ENCODE measurements at regions not wholly inside any gene's neighbourhood (a gene's known extent, or its start where the extent isn't known, plus 50 kb on each side); places are given as distances from the start of the nearest gene placed in this dataset.

DNA sequence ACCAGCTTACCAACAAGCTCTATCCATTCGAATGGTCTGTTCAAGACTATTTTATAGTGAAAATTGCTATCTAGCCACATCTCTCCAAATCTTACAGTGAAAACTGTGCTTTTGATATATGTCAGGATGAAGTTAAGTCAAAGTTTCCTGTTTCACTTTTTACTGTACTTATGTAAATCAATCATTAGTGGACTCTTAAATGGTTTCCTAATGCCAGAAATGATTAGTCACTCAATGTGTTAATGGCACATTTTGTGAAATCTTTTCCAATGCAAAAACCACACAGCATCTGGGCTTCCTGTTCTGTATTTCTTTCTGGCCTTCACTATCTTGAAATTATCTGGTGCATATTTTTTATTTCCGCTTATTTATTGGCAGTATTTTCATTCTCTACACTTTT, 87.3 kb upstream of the STEAP1B start:
- no peak for DNase-seq (ENCODE audit: low read depth in 2 of 2)

DNA sequence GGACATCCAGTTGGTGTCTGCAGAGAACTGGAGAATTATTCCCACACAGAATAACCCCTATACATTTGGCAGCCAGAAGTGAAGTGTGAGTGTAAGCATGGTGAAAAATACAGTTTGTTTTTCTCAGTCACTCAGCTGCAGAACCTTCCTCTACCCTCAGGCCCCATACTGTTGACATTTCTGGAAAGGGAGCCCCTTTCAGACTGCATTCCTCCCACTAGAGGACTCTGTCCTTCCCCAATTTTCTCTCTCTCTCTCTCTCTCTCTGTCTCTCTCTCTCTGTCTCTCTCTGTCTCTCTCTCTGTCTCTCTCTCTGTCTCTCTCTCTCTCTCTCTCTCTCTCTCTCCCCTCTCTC, 86.8 kb upstream of the STEAP1B start:
- no peak for DNase-seq (ENCODE audit: low read depth in 2 of 2)

DNA sequence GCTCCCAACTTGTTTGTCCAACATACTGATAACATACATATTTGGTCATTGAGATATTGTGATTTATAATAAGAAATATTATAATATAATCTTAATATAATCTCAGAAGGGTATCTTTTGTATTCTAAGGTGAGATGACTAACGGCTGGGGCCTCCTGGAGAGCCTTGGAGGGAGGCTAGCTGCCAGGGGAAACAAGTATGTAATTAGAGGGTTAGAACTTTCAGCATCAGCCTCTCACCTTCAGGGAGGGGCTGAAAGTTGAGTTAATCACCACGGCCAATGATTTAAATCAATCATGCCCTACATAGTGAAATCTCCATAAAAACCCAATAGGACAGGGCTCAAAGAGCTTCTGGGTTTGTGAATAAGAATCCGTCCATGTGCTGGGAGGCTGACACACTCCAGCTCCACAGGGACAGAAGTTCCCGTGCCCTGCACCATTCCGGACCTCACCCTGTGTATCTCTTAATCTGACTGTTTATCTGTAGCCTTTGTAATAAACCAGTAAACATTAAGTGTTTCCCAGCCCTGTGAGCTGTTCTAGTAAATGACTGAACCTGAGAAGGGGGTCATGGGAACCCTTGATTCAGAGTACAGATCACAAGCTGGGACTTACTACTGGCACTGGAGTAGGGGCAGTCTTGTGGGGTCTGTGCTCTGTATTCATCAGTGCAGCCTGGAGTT, 86.3 kb upstream of the STEAP1B start:
- no peak for DNase-seq (ENCODE audit: low read depth in 2 of 2)

DNA sequence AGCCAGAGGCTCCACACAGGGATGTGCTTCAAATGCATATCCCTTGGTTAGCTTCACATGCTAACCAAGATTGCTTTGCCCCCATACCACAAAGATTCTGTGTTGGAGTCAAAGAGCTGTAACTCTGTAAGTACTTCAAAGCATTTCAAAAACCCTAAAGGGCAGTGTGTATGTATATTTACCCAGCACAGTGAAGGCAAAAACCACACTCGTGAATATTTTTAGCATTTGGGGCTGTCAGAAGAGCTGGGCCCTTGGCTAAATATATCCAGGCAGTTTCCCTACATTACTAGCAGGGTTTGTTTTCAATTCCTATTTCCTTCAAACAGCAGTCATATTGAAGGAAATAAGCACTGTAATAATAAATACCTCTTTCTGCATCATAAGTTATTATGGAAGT, 84.2 kb upstream of the STEAP1B start:
- DNase-seq (ENCODE audit: low read depth in 2 of 2): no peak

DNA sequence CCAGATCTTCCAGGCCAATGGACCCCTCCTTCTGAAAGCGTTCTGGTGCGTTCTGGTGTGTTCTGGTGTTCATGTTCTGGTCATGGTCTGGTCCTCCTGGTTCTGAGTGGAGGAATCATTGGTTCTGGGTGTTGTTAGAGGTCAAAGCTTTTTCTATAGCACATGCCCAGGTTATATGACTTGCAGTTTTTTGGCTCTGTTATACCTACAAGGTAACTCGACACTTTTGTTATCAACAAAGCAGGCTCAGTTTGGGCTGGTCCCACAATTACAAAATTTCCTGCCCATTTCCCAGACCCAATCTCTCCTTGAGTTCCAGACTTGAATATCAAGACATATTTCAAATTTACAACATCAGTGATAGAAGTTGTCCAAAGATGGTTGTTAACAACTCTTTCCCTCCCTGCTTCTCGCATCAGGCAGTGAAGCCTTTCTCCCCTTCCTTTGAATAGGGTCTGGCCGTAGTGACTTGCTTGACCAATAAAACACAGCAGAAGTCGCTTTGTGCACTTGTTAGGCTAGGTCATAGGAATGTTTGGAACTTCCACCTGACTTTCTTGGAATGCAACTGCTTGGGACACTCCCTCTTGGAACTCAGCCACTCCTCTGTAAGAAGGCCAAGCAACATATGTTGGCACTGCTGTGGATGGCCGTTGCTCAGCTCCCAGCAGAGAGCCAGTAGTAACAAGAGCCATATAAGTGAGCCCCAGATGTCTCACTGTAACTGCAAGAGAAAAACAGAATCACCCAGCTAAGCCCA, 83.1 kb upstream of the STEAP1B start:
- DNase-seq (ENCODE audit: low read depth in 2 of 2): no peak

DNA sequence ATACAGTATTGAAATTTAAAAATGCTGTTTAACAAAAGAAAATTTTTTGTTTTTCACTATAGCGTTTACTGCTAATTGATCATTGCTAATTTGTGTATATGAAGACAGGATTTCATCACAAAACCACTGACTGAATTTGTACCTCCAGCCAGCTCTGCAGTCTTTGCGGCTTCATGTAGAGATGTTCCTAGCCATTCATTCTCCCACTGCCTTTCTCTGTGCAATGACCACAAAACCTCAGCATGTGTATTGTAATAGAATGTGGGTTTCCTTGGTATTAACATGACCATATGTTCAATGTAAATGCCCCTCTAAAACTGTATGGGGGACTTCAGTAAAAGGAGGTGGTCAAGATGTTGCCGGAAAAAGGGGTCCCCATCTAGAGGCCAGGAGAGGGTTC, 81.1 kb upstream of the STEAP1B start:
- no peak for DNase-seq (ENCODE audit: low read depth in 2 of 2)

DNA sequence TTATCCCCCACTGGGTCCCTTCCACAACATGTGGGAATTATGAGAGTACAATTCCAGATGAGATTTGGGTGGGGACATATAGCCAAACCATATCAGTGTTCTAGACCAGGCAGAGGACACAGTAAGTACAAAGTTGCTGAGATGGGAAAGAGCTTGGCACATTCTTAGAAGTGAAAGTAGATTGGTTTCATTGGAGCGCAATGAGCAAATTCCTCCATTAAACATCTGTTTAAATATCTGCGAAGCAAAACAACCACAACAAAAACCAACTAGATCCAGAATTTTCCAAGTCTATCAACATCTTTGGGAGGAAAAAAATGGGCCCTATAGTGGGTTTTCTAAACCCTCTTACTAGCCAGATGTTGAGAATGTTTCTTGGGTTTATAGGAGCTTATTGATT, 80.0 kb upstream of the STEAP1B start:
- DNase-seq (ENCODE audit: low read depth in 2 of 2): no peak

DNA sequence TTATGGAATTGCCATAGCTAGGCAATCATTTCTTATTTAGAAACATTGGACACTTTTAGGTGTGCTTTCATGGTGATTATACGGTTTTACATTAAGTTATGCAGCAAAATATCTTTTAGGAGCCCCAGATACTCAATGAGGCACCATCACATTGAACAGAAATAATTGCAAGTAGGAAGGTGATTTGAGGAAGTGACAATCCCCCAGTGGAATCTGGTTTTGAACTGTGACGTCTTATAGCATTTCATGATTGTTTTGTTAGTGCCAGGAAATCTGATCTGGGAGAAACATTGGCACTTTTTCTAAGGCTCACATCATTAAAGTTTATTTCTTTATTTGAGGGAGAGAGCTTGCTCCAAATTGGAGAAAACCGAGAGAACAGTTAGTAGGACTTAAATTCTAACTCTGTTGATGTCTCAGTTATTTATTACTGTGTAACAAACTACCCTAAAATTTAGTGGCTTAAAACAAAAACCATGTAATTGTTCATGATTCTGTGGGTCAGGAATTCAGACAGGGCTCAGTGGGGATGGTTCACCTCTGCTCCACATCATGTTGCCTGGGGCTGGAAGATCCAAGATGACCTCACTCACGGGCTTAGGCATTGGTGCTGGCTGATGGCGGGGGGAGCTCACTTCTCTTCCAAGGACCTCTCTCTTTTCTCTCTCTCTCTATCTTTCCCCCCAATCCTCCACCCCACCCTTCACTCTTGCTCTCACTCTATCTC, 78.2 kb upstream of the STEAP1B start:
- no peak for DNase-seq (ENCODE audit: low read depth in 2 of 2)

DNA sequence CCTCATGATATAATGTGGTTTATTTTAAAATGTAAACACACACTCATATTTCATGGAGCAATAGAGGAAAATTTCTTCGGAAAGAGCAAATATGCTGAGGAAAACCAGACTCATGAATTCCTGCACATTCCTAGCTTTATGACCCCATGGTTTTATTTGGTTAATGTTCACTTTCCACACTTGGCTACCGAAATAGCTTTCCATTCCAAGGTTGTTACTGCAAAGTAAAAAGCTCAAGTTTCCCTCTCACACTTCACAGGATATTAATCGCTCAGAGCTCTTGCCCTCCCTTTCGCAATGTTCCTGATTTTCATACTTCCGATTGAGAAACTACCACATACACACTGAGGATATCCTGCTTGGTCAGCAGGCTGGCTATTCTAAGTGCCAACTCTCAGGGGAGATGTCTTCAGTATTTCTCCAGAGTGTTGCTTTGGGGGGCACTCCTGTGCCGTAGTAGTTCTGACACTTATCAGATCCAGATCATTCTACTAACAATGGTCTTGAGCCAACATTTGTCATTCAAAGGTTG, 77.5 kb upstream of the STEAP1B start:
- no peak for DNase-seq (ENCODE audit: low read depth in 2 of 2)

DNA sequence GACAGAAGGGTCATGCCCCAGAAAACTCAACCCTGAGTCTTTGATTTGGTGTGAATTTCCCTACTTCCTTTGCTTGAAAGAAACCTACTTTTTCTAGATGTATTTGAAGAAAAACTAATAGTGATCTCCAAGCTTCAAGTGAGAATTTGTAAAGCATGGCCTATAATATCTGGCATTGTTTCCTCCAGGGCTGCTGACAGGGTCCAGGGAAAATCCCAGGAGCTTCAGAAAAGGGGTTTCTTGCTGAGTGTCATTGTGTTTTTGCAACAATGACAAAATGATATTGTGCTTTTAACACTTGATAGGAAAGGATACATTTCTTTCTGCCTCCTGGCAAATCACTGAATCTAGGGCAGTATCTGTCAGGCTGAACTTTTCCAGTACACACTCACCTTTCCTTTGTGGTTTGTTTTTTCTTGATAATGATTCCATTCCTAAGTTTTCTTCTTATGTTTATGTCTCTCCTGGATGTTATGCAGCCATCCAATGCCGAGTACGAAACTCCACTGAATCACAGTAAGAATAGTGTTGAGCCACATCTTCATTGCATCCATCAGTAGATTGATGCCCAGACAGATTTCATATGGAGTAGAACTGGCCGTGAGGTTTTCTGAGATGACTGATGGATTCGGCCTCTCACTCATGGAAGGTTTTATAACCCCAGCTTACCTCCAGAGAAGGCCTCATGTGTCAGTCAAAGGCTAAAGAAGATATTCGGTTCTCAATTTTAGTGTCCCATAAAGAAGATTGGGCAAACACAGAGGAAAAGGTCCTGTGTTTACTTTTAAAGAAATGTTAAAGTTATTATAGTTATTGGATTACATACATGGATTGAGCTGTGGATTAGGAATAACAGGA, 76.9 kb upstream of the STEAP1B start:
- no peak for DNase-seq (ENCODE audit: low read depth in 2 of 2)

DNA sequence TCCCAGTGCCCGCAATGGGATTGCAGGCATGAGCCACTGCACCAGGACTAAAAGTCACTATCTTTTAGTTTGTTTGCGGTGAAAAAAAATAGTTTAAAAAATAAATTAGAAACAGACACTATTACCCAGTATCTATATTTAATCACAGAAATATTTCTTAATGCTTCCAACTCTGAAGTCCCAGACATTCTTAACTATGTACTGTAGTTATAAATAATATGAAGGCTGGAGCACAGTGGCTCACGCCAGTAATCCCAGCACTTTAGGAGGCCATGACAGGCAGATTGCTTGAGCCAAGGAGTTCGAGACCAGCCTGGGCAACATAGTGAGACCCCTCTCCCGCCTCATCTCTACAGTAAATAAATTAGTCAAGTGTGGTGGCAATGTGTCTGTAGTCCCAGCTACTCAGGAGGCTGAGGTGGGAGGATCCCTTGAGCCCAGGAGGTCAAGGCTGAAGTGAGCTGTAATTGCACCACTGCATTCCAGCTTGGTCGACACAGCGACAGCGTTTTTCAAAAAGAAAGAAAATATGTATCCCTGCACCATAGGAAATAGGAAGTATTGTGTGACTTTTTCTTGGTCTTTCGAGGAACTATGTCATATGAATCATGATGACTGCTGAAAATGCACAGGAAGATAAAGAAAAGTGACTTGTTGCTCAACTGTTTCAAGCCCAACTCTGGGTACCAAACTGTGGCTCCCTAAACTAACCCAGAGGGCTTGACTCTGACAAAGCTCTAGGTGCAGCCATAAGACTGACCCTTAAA, 74.9 kb upstream of the STEAP1B start:
- no peak for DNase-seq (ENCODE audit: low read depth in 2 of 2)

DNA sequence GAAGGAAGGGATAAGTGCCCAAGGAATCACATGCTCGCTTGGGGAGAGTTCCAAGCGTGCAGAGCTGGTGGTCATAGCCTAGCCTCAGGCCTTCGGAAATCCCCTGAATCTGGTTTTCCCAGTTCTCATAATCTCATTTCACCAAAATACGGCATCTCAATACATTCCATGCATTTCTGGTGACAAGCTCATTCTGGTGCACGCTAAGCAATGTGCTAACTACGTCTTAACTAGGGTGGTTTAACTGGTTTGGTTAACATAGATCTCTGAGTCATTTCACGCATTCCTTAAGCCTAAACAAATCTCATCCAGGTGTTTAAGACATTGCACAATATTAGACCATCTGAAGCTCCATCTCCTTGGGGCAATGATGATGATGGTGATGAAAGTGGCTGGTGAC, 72.9 kb upstream of the STEAP1B start:
- no peak for DNase-seq (ENCODE audit: low read depth in 2 of 2)

DNA sequence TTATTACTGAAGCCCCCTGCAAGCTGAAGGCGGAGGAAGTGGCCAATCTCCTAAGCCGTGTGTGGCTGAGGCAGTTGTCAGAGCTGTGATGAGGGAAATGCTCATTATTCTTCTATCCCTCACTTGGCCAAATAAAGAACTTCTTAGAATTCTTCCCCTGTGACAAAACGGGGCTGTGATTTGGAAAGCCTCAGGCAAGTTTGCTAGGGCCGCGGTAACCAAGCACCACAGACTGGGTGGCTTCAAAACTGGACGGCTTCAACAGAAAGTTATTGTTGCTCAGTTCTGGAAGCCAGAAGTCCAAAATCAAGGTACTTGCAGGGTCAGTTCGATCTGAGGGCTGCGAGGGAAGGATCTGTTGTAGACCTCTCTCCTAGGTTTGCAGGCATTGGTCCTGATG, 72.3 kb upstream of the STEAP1B start:
- DNase-seq (ENCODE audit: low read depth in 2 of 2): no peak

DNA sequence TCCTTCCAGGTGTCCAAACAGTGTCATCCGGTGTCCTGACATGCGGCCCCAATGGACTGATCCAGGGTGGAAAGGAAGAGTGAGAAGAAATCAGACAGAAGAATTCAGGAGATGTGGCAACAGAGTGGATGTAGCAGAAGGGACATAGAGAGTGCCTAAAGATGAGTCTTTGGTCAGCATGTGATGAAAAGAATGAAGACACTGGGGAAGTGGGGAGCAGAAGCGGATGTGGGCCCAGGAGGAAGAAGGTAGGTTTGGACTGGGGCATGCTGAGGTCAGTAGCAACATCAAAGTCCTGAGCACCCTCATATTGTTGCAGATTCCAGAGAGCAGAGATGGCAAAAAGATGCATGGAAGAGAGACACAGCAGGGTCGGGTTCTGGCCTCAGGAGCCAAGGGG, 71.8 kb upstream of the STEAP1B start:
- DNase-seq (ENCODE audit: low read depth in 2 of 2): no peak

DNA sequence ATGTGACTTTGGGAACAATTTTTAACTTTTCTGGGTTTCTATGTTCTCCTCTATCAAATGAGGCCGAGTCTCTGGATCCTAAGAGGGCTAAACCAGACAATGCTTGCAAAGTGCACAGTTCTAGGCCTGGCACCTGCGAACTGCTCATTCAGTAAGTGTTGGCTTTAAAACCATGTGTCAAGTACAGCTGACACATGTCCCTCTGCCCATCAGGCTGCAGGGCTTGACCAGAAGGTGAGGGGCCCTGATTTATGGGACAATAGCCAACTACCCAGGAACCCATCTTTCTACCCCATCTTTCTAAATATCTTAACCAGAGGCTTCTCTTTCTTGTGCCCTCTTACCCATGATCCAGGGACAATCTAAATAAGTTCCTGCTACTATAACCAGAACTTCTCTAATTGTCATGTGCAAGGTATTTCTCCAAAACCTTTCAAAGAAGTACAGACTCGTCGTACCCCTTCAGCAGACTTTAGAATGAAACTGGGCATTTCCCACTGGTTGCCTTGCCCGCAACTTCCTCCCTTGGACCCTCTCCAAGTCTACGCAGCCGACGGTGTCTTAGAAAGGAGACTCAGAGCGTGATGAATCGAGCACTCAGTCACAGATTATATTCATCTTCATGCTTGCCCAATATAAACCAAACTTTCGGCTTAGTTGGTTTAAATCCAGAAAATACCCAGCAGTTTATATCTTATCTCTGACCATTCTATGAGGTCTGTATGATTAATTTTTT, 69.8 kb upstream of the STEAP1B start:
- no peak for DNase-seq (ENCODE audit: low read depth in 2 of 2)

DNA sequence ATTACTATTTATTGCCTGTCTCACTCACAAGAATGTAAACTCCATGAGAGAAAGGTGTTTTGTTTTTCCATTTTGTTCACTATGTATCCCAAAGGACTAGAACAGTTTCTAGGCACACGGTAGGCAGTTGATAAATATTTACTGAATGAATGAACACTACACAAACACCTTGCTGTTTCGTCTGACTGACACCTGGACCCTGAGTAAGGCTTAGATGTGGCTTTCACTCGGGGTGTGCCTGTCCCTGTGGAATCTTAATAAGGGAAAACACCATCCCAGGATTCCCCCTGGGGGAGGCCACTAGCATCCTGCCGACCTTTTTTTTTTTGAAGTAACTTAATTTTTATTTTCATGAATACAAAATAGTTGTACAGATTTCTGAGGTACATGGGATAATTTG, 66.6 kb upstream of the STEAP1B start:
- no peak for DNase-seq (ENCODE audit: low read depth in 2 of 2)

DNA sequence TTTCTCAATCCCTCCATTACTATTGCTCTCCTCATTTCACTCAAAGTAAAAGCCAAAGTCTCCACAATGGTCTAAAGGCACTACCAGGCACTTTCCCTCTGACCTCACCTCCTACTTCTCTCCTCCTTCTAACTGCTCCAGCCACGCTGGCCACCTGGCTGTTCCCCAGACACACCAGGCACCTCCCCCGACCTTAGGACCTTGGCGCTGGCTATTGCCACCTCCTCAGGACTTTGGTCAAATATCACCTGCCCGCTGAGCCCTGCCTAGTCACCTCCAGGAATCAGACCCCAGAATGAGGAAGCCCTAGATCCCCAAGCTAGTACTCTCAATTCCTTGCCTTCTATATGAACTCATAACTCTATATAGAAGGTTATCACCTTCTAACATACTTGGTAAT, 66.2 kb upstream of the STEAP1B start:
- DNase-seq (ENCODE audit: low read depth in 2 of 2): no peak

DNA sequence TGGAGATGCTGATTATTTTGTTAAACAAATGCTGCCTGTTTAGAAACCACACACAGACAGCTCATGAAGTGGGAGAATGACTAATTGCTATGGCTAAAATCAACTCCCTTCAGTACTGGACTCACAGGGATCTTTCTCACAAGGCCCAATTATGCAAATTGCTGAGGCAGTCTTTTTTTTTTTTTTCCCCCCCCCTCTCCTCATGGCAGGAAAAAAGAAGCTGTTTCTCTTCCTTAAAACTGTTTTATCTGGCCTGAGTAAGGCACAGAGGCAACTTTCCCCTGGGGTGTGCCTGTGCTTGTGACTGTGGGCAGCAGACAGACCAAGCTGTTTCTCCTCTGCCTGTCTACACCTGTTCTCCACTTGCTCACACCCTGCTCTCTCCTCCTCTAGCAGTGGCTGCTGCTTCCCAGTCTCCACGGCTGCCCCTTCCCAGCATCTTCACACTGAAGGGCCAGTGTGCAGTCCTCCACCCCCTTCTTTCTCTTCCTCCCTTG, 65.4 kb upstream of the STEAP1B start:
- DNase-seq (ENCODE audit: low read depth in 2 of 2): no peak

DNA sequence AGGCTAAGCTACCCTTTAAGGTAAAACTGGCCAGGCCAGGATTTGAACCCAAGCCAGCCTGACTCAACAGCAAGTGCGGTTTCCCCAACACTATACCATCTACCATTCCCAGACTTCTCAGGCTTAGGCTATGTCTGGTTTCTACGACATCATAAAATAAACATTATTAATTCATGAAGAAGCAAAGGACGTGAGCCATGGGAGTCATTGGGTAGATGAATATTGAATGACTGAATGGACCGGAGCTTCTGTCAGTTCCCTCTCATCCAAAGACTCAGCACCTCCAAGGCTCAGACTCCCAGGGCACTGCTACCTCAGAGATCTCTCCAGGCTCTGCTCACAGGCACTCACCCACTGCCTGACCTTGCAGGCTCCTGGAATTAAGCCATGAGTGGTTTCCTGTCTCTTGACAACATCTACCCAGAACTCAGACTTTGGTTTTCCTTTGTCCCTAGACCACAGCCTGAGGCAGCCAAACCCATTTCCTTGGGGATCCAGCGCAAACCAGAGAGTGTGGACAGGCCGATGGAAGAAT, 64.6 kb upstream of the STEAP1B start:
- DNase-seq (ENCODE audit: low read depth in 2 of 2): no peak
